Keratinocyte (primary cell): ENCODE measurements at regions not wholly inside any gene's neighbourhood (a gene's known extent, or its start where the extent isn't known, plus 50 kb on each side); places are given as distances from the start of the nearest gene placed in this dataset.

Experiments
- DNase-seq: peaks from one replicate; pipeline ENCODE4 v3.0.0-alpha.2; 2011; ENCODE audit warnings: low read depth, missing footprints, low spot score
- FAIRE-seq: peaks from 2 replicates; lab custom pipeline; 2011; peaks lifted over from hg19 to GRCh38; lab: Jason Lieb, UNC
- H2AFZ ChIP-seq: 2 replicates; pipeline ENCODE4 v1.6.0; 2012; ENCODE audit warnings: low read length, control low read depth, inconsistent platforms; ENCODE audit not compliant: control insufficient read depth
- H3K27ac ChIP-seq: 2 replicates; pipeline ENCODE4 v1.5.1; 2011; ENCODE audit warnings: low read length; ENCODE audit not compliant: control insufficient read depth, insufficient read depth
- H3K27me3 ChIP-seq: 3 replicates; pipeline ENCODE4 v1.6.0; 2011; ENCODE audit warnings: low read length; ENCODE audit not compliant: control insufficient read depth, insufficient read depth; ENCODE audit errors: extremely low read depth
- H3K36me3 ChIP-seq, 2 experiments: 2 replicates in 1 of 2; 3 replicates in 1 of 2; pipeline ENCODE4 v1.5.1; 2011; ENCODE audit warnings: low read length in 2 of 2, mild to moderate bottlenecking in 1 of 2; ENCODE audit not compliant: control insufficient read depth in 2 of 2, insufficient read depth in 2 of 2; ENCODE audit errors: extremely low read depth in 1 of 2
- H3K4me1 ChIP-seq: 3 replicates; pipeline ENCODE4 v1.5.1; 2011; ENCODE audit warnings: low read length; ENCODE audit not compliant: control insufficient read depth, insufficient read depth; ENCODE audit errors: extremely low read depth
- H3K4me2 ChIP-seq: 3 replicates; pipeline ENCODE4 v1.6.0; 2011; ENCODE audit warnings: low read depth, low read length; ENCODE audit not compliant: control insufficient read depth, insufficient read depth; ENCODE audit errors: extremely low read depth
- H3K4me3 ChIP-seq, 3 experiments: fragments of 200-600 bp in 1 of 3; sonication (generic) in 1 of 3; 2 replicates in 2 of 3; 3 replicates in 1 of 3; pipeline ENCODE4 v1.5.1; 2011 to 2016; ENCODE audit warnings: low read length in 3 of 3, mild to moderate bottlenecking in 3 of 3, control low read depth in 2 of 3, inconsistent platforms in 1 of 3, low read depth in 1 of 3, mixed read lengths in 1 of 3, mixed run types in 1 of 3, moderate library complexity in 1 of 3; ENCODE audit not compliant: control insufficient read depth in 2 of 3, insufficient read depth in 2 of 3; ENCODE audit errors: extremely low read depth in 1 of 3
- H3K79me2 ChIP-seq: 2 replicates; pipeline ENCODE4 v1.6.0; 2012; ENCODE audit warnings: low read length; ENCODE audit not compliant: control insufficient read depth, insufficient read depth
- H3K9ac ChIP-seq: 3 replicates; pipeline ENCODE4 v1.6.0; 2011; ENCODE audit warnings: low read length; ENCODE audit not compliant: control insufficient read depth, insufficient read depth; ENCODE audit errors: extremely low read depth
- H3K9me1 ChIP-seq: 3 replicates; pipeline ENCODE4 v1.6.0; 2011; ENCODE audit warnings: low read length; ENCODE audit not compliant: control insufficient read depth, insufficient read depth; ENCODE audit errors: extremely low read depth
- H3K9me3 ChIP-seq: 2 replicates; pipeline ENCODE4 v1.5.1; 2012; ENCODE audit warnings: low read depth, low read length; ENCODE audit not compliant: control insufficient read depth
- H4K20me1 ChIP-seq: 3 replicates; pipeline ENCODE4 v1.6.0; 2011; ENCODE audit warnings: low read length; ENCODE audit not compliant: control insufficient read depth, insufficient read depth; ENCODE audit errors: extremely low read depth
- CTCF ChIP-seq, 3 experiments: IDR thresholded peaks in 1 of 3; conservative IDR thresholded peaks in 1 of 3; optimal IDR thresholded peaks in 1 of 3; 2 replicates in 2 of 3; 3 replicates in 1 of 3; pipeline versions ENCODE3 to v1.5.1; 2011; ENCODE audit warnings: low read length in 3 of 3, mild to moderate bottlenecking in 3 of 3, moderate library complexity in 2 of 3, control low read depth in 1 of 3, inconsistent platforms in 1 of 3; ENCODE audit not compliant: insufficient read depth in 2 of 3; ENCODE audit errors: extremely low read depth in 1 of 3
- EZH2 ChIP-seq: IDR thresholded peaks from one replicate; pipeline ENCODE4 v1.6.1; 2012; ENCODE audit warnings: inconsistent platforms, mild to moderate bottlenecking, low read length, moderate library complexity
- dilution Hi-C: fragments of 300-500 bp; cut with MboI; formaldehyde crosslinking; loops from one replicate; pipeline ENCODE4 v1.7.0; 2020; ENCODE audit warnings: low sequenced_read_pairs; ENCODE audit not compliant: extremely low pct_ligation_motif_present

GRCh38 chr1:185427264-185427663 lies 110.2 kb upstream of the IVNS1ABP start:
- TF ChIP-seq EZH2 = no peak
- H3K4me2 ChIP-seq = no peak overlapping the region
- FAIRE-seq (no peak), DNase-seq (no peak)
- no peak overlapping the region for H3K27ac ChIP-seq
- H3K79me2 ChIP-seq = no peaks in the 10 kb centered on the region
- no peaks in the 10 kb centered on the region for H4K20me1 ChIP-seq
- H3K4me1 ChIP-seq = no peaks in the 10 kb centered on the region
- no peak overlapping the region for H3K9ac ChIP-seq
- no peaks in the 10 kb centered on the region for H3K27me3 ChIP-seq
- H2AFZ ChIP-seq = no peak overlapping the region
- no peak overlapping the region for H3K4me3 ChIP-seq
- H3K9me3 ChIP-seq = no peaks in the 10 kb centered on the region
- dilution Hi-C loops = no loop called here
- no peaks in the 10 kb centered on the region for H3K36me3 ChIP-seq
- H3K9me1 ChIP-seq = no peaks in the 10 kb centered on the region

- Histone ChIP-seq H3K9me3 (no peaks in the 10 kb centered on the region), H3K4me3 (no peak overlapping the region), H3K4me1 (no peaks in the 10 kb centered on the region), H3K9ac (no peak overlapping the region), H3K27ac (no peak overlapping the region), H3K9me1 (no peaks in the 10 kb centered on the region), H3K4me2 (no peak overlapping the region), H3K79me2 (no peaks in the 10 kb centered on the region), H3K36me3 (no peaks in the 10 kb centered on the region), H2AFZ (no peak overlapping the region), H4K20me1 (no peaks in the 10 kb centered on the region), H3K27me3 (no peaks in the 10 kb centered on the region)
- FAIRE-seq (no peak), DNase-seq (no peak)
- TF ChIP-seq CTCF (optimal IDR thresholded peaks at IDR 0.05 in 1 of 3, IDR thresholded peaks at IDR 0.05 in 1 of 3, conservative IDR thresholded peaks at IDR 0.05 in 1 of 3; ENCODE audit: extremely low read depth in 1 of 3, insufficient read depth in 2 of 3, low read length in 3 of 3) = no peak
- no peak for TF ChIP-seq EZH2
- dilution Hi-C loops = no loop called here
Measured at GRCh38 chr1:185426848-185427247, 109.8 kb upstream of the IVNS1ABP start.

- TF ChIP-seq EZH2 = no peak
- no peak for TF ChIP-seq CTCF (optimal IDR thresholded peaks at IDR 0.05 in 1 of 3, IDR thresholded peaks at IDR 0.05 in 1 of 3, conservative IDR thresholded peaks at IDR 0.05 in 1 of 3; ENCODE audit: extremely low read depth in 1 of 3, insufficient read depth in 2 of 3, low read length in 3 of 3)
- dilution Hi-C loops = no loop called here
Measured at GRCh38 chr1:185425163-185425562, 108.1 kb upstream of the IVNS1ABP start.

More at GRCh38 chr1:185425163-185425562, 108.1 kb upstream of the IVNS1ABP start:
- H3K36me3 ChIP-seq = no peaks in the 10 kb centered on the region
- H3K4me2 ChIP-seq = no peak overlapping the region
- H3K9me1 ChIP-seq = no peaks in the 10 kb centered on the region
- H3K9me3 ChIP-seq = no peaks in the 10 kb centered on the region
- no peaks in the 10 kb centered on the region for H3K79me2 ChIP-seq
- no peaks in the 10 kb centered on the region for H3K4me1 ChIP-seq
- no peak overlapping the region for H2AFZ ChIP-seq
- no peak overlapping the region for H3K9ac ChIP-seq
- no peak overlapping the region for H3K27ac ChIP-seq
- no peak for DNase-seq
- no peaks in the 10 kb centered on the region for H3K27me3 ChIP-seq
- no peak for FAIRE-seq
- H4K20me1 ChIP-seq = no peaks in the 10 kb centered on the region
- H3K4me3 ChIP-seq = no peak overlapping the region
